ENCODE measurements at regions not wholly inside any gene's neighbourhood (a gene's known extent, or its start where the extent isn't known, plus 50 kb on each side); places are given as distances from the start of the nearest gene placed in this dataset.
A peak's percentile ranks its signal among the peaks of the same experiment; 100 is the strongest.
"Not testable (repeated sequence)": the region's sequence is repeated elsewhere in the genome, so short reads cannot be mapped to it uniquely, and the experiment has no call there.

DNA sequence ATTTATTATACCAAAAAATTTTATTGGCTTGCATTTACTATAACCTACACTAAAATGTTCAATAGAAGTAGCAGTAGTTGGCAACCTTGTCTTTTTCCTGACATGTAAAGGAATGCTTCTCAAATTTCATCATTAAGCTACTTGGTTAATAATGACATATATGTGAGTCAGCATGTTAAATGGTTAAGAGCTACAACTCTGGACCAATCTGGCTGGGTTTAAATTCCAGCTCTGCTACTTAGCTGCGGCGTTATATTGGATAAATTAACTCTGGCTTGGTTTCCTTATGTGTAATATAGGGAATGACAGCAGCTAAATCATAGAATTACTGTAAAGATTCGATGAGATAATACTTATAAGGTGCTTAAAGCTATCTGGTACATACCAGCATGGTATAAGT lies 53.7 kb upstream of the OTOGL start:
- ATAC-seq, result no peak
- Mint-ChIP-seq H3K4me3 (no peak overlapping the region), H3K36me3 (no peaks in the 10 kb centered on the region), H3K4me1 (peaks cover 12% of the 10 kb centered on the region), H3K9me3 (peaks cover 3% of the 10 kb centered on the region), H3K27ac (no peak overlapping the region)
- no peak for DNase-seq (ENCODE audit: low spot score in 2 of 2)

DNA sequence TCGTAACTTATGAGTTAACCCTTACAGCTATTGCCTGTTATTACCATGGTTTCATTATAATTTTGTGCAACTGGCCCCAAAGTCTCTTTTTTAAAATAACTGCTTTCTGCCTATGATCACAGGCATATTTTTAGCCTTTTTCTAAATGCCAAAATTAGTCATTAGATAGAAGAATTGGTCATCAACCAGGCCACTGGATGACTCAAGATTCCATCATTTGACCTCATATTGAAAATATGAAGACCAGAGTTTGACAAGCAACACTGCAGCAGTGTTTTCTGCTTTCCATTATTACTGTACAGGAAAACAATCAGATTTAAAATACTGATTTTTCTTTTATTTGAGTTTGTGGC lies 54.7 kb upstream of the OTOGL start:
- DNase-seq (ENCODE audit: low spot score in 2 of 2) (no peak), ATAC-seq (peak; percentile 77)
- peaks cover 3% of the 10 kb centered on the region for H3K9me3 Mint-ChIP-seq
- peaks cover 12% of the 10 kb centered on the region for H3K4me1 Mint-ChIP-seq
- H3K36me3 Mint-ChIP-seq, result no peaks in the 10 kb centered on the region
- no peak overlapping the region for H3K4me3 Mint-ChIP-seq
- H3K27ac Mint-ChIP-seq, result no peak overlapping the region

DNA sequence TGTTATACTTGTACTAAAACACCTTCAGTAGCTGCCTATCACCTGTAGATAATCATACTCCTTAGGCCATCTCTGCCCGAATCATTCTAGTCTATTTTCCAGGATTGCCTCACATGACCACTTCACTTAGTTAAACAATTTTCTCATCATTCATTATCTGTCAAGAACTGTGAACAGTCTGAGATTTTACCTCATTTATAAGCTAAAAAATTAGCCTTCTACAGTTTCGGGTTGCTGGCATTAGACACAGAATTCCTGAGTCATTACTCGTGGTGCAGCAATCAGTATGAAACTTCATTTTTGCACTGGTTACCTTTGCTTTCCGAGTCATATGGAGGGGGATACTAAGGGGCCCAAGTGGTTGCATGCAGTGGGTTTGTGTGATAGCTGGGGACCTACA lies 57.6 kb upstream of the OTOGL start:
- H3K36me3 Mint-ChIP-seq, result no peaks in the 10 kb centered on the region

DNA sequence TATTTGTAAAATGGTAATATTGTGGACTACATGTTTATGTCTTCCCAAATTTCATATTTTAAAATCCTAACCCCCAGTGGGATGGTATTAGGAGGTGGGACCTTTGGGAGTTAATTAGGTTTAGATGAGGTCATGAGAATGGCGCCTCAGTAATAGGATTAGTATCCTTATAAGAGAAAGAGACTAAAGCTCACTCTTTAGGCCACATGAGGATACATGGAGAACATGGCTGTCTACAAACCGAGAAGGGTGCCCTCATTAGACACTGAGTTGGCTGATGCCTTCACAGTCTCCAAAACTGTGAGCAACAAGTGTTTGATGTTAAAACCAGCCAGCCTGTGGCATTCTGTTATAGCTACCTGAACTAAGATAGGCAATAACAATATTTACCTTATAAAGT lies 58.3 kb upstream of the OTOGL start:
- ATAC-seq (no peak), DNase-seq (ENCODE audit: low spot score in 2 of 2) (no peak)
- Mint-ChIP-seq H3K4me1 (peaks cover 12% of the 10 kb centered on the region), H3K4me3 (no peak overlapping the region), H3K27ac (no peak overlapping the region), H3K36me3 (no peaks in the 10 kb centered on the region), H3K9me3 (peaks cover 3% of the 10 kb centered on the region)

More for the DNA sequence above, 57.6 kb upstream of the OTOGL start:
- Mint-ChIP-seq H3K4me3 (no peak overlapping the region), H3K4me1 (peaks cover 12% of the 10 kb centered on the region), H3K27ac (no peak overlapping the region), H3K9me3 (peaks cover 3% of the 10 kb centered on the region)
- DNase-seq (ENCODE audit: low spot score in 2 of 2) (no peak), ATAC-seq (no peak)

DNA sequence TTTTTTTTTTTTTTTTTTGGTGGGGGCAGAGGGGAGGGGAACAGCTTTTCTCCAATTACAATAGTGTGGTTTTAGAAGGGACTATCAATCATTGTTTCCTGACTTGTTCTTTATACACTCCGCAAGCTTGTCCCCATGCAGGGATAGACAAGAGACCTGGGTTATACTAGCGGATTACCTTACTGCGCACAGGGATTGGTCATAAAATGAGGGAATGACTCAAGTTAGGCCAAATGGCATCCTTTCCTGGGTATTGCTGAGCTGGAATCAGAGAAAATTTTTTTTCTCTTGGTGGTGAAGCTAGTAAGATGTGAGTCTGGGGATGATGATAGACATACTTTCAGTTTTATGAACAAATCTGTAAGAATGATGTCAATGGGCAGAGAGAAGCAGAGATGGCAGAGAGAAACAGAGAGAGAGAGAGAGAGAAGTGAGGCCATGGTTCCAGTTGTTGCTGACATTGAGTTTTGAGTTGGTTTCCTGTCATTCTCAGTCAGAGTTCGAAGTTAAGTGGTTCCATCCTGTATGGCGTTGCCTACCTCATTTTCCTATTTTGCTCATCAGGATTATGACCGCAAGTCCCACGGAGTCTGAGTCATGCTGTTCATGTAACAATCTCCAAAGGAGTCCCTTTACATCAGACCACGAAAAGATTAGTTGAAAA lies 59.1 kb upstream of the OTOGL start:
- peak; percentile 78 for ATAC-seq
- Mint-ChIP-seq H3K4me3 (no peak overlapping the region), H3K36me3 (no peaks in the 10 kb centered on the region), H3K27ac (no peak overlapping the region), H3K9me3 (peaks cover 3% of the 10 kb centered on the region), H3K4me1 (peaks cover 10% of the 10 kb centered on the region)
- DNase-seq (ENCODE audit: low spot score in 2 of 2), result peak in 1 of 2 donors; percentile 56

DNA sequence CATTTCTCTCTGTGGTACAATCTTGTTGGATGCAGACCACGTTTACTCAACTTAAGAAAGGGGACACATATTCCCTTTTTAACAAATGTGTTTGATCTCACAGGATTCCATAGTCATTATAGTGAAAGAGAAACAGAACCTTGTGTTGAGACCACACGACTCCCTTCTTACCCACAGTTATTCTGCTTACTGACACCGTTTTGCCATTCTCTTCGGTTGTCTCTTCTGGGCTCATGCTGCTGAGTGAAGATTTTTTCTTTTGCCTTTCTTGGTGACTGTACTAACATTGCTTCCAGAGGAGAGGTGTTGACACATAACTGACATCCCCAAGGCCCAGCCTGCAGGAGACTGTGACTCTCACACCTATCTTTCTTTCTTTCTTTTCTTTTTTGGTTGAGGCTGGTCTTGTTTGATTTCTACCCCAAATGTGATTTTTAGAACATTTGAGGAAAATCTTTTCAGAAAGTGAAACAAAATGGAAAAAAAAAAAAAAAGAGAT lies 61.2 kb upstream of the OTOGL start:
- H3K36me3 Mint-ChIP-seq, result no peaks in the 10 kb centered on the region
- H3K4me3 Mint-ChIP-seq, result no peak overlapping the region
- no peaks in the 10 kb centered on the region for H3K9me3 Mint-ChIP-seq
- ATAC-seq, result peak; percentile 3
- no peak for DNase-seq (ENCODE audit: low spot score in 2 of 2)
- H3K27ac Mint-ChIP-seq, result no peak overlapping the region
- no peaks in the 10 kb centered on the region for H3K4me1 Mint-ChIP-seq

DNA sequence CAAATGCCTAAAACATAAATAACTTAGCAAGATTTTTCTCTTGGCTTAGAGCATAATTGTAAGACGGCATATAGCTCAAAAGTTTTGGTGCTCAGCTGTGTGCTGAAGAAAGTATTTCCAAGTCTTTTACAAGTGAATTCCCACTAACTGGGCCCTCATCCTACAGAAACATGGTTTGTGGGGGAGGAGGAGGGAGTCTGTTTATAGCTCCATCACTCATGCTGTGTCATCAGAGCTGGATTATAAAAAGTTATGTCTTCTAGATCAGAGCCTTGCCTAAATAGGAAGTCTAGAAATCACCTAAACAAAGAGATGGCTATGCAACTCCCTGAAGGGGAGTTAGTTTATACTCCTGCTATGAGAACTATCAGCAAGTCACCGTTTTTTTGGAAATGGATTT lies 65.9 kb upstream of the OTOGL start:
- ATAC-seq (no peak), DNase-seq (ENCODE audit: low spot score in 2 of 2) (no peak)
- Mint-ChIP-seq H3K4me1 (no peaks in the 10 kb centered on the region), H3K27ac (no peak overlapping the region), H3K4me3 (no peak overlapping the region), H3K9me3 (no peaks in the 10 kb centered on the region), H3K36me3 (no peaks in the 10 kb centered on the region)

DNA sequence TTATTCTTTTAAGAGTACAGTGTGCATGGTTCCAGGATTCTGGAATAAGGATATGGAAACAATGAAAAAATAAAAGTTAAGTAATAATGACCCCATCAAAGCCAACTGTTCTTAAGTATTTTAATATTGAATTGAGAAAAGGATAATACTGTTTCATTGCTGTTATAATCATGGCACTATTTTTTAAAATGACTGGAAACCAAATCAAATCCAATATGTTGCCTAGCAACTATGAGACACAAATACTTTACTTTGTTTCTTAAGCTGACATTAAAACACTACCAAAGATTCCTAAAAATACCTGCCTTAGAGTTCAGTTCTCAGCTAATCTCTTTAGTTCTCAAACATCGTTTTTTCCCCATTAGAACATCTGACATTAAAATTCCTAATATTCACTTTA lies 66.4 kb upstream of the OTOGL start:
- H3K4me3 Mint-ChIP-seq, result no peak overlapping the region
- no peaks in the 10 kb centered on the region for H3K4me1 Mint-ChIP-seq
- no peaks in the 10 kb centered on the region for H3K9me3 Mint-ChIP-seq
- no peaks in the 10 kb centered on the region for H3K36me3 Mint-ChIP-seq
- ATAC-seq, result no peak
- no peak overlapping the region for H3K27ac Mint-ChIP-seq
- DNase-seq (ENCODE audit: low spot score in 2 of 2), result no peak

DNA sequence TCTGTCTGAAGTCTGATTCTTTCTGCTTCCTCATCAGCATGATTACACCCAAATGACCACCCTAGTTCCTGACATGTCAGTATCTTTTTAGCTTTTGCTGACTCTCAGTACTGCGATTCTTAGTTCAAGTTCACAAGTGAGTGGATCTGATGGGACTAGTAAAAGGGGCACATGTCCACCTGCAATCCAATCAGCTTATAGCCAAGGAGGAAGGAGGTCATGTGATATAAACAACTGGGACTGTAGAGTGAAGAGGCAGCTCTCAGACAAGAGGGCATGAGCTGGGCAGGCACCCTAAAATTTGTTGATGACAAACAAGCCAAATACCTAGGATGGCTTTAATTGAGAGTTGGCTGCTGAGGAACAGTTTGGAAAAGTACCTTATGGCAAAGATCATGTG lies 68.1 kb upstream of the OTOGL start:
- no peak for ATAC-seq

DNA sequence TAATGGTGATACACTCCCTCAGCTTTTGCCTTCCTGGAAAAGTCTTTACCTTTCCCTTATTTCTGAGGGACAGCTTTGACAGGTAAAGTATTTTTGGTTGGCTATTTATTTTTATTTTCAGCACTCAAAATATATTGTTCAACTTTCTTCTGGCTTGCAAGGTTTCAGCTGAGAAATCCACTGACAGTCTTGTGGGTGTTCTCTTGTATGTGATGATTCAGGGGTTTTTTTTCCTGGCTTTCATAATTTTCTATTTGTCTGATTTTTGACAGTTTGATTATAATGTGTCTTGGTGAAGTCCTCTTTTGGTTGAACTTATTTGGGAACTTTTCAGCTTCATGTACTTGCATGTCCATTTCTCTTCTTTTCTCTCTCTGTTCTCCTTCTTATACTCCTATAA lies 73.7 kb upstream of the OTOGL start:
- Mint-ChIP-seq H3K27ac (no peak overlapping the region), H3K36me3 (no peaks in the 10 kb centered on the region), H3K4me3 (no peak overlapping the region), H3K9me3 (peaks cover 5% of the 10 kb centered on the region), H3K4me1 (no peaks in the 10 kb centered on the region)
- ATAC-seq (no peak), DNase-seq (ENCODE audit: low spot score in 2 of 2) (no peak)

More for the DNA sequence above, 68.1 kb upstream of the OTOGL start:
- DNase-seq (ENCODE audit: low spot score in 2 of 2), result no peak
- Mint-ChIP-seq H3K9me3 (no peaks in the 10 kb centered on the region), H3K27ac (no peak overlapping the region), H3K36me3 (no peaks in the 10 kb centered on the region), H3K4me1 (no peaks in the 10 kb centered on the region), H3K4me3 (no peak overlapping the region)

DNA sequence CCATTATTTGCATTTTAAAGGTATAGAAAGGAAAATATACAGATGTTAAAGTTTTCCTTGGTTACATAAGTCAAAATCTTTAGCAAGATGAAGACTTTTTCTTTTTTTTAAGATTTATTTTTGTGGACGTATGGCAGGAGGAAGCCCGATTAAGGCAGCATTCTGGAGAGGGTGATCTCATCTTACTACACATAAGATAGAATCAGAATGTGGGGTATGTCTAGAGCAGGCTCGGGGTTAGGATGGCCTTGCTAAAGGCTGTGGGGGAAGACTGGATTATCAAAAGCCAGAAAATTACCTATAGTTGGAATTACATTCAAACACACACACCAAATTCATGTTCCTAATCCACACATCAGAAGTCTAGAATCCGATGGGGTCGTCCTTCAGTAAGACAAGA lies 79.6 kb upstream of the OTOGL start:
- Mint-ChIP-seq H3K36me3 (no peaks in the 10 kb centered on the region), H3K4me1 (no peaks in the 10 kb centered on the region), H3K9me3 (peaks cover 3% of the 10 kb centered on the region), H3K27ac (no peak overlapping the region), H3K4me3 (no peak overlapping the region)
- DNase-seq (ENCODE audit: low spot score in 2 of 2) (no peak), ATAC-seq (no peak)

DNA sequence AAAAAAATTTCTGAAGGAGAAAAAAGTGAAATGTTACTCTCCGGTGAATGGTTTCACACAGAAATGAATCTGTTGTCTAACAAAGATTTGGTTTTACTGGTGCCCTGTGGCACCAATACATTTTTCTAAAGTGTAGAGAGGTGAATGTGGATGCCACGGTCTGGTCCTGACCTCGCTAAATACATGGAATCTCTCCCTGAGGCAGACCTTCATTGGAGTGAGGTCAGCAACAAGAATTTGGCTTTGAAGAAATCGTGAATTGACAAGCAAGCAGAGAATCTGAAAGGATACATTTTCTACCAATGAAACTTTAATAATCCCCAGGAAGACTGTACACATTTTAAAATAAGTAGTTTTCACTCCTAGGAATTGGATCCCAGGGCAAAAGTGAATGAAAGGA lies 81.2 kb upstream of the OTOGL start:
- Mint-ChIP-seq H3K36me3 (no peaks in the 10 kb centered on the region), H3K4me1 (no peaks in the 10 kb centered on the region), H3K27ac (no peak overlapping the region), H3K9me3 (peaks cover 4% of the 10 kb centered on the region), H3K4me3 (no peak overlapping the region)
- ATAC-seq (no peak), DNase-seq (ENCODE audit: low spot score in 2 of 2) (no peak)

DNA sequence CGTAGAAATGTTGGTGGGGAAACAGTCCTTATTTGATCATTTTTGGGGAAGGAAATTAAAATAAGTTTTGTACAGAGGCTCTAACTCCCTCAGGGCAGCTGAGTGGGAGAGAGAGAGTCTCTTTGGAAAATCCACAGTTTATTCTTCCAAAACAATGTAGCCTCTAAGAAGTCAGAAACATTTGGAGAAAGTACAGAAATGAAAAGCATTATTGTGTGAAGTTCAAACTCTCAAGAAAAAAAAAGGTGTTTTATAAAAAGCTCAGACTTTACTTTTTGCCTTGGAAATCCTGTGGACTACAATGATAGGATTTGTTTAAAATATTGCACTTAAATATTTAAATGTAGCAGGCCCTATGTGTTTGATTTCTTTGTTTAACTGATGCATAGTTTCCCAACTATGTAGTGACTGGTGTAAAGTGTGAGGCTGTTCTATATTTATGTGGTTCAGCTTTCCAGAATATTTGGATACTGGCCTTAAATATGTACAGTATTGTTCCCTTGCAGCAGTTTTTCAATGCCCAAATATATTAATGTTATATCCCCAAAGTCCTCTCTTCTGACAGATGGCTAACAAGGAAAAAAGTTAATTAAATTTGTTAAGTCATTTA lies 82.0 kb upstream of the OTOGL start:
- no peaks in the 10 kb centered on the region for H3K4me1 Mint-ChIP-seq
- peaks cover 4% of the 10 kb centered on the region for H3K9me3 Mint-ChIP-seq
- H3K4me3 Mint-ChIP-seq, result no peak overlapping the region
- no peaks in the 10 kb centered on the region for H3K36me3 Mint-ChIP-seq
- no peak overlapping the region for H3K27ac Mint-ChIP-seq
- ATAC-seq, result no peak
- DNase-seq (ENCODE audit: low spot score in 2 of 2), result no peak

DNA sequence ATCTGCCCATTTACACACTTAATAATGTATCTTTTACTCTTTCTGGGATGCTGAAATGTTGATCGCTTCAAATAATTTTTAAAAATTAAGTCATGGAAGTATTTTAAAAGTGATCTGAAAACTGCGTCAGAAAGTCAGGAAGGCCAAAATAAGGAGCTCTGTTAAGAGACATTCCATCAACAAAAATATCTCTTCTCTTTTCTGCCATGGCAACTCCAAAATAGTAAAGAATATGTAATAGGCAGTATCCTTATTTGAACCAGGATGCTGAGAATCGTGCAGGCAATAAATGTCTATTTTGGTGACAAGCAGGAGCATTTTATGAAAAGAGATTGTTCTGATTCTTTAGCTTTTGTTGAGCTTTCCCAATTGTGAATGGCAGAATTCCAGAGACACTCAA lies 81.8 kb upstream of the PPP1R12A start:
- Mint-ChIP-seq H3K36me3 (no peaks in the 10 kb centered on the region), H3K4me3 (no peak overlapping the region), H3K27ac (no peak overlapping the region), H3K9me3 (peaks cover 4% of the 10 kb centered on the region), H3K4me1 (no peaks in the 10 kb centered on the region)
- DNase-seq (ENCODE audit: low spot score in 2 of 2), result no peak
- no peak for ATAC-seq

DNA sequence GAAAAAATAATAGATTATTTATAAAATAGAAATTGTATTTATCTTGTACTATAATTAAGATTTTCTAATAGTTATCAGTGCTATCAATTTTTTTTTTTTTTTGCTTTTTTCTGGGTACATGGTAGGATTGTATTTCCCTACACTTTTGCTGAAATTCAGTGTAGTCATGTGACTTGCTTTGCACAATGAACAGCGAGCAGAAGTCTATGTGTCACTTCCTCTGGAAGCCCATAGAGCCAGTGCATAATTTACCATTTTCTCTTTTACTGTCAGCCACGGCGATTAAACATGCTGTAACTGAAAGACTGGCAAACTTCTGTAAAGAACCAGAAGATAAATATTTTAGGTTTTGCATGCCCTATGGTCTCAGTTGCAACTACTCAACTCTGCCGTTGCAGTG lies 80.8 kb upstream of the PPP1R12A start:
- Mint-ChIP-seq H3K36me3 (no peaks in the 10 kb centered on the region), H3K4me3 (no peak overlapping the region), H3K4me1 (no peaks in the 10 kb centered on the region), H3K27ac (no peak overlapping the region), H3K9me3 (peaks cover 4% of the 10 kb centered on the region)
- DNase-seq (ENCODE audit: low spot score in 2 of 2) (no peak), ATAC-seq (no peak)

DNA sequence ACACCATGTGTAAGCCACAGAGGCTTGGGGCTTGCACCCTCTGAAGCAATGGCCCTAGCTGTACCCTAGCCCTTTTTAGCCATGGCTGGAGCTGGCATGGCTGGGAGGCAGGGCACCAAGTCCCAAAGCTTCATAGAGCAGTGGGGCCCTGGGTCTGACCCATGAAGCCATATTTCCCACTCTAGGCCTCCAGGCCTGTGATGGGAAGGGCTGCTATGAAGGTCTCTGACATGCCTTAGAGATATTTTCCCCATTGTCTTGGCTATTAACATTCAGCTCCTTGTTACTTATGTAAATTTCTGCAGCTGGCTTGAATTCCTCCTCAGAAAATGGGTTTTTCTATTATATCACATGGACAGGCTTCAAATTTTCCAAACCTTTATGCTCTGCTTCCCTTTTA lies 68.8 kb upstream of the PPP1R12A start:
- not testable (repeated sequence) for ATAC-seq; H3K4me1 Mint-ChIP-seq; H3K4me3 Mint-ChIP-seq; H3K36me3 Mint-ChIP-seq; H3K27ac Mint-ChIP-seq; DNase-seq (ENCODE audit: low spot score in 2 of 2); H3K9me3 Mint-ChIP-seq
